Epithelial cell of proximal tubule (primary cell): ENCODE measurements at regions not wholly inside any gene's neighbourhood (a gene's known extent, or its start where the extent isn't known, plus 50 kb on each side); places are given as distances from the start of the nearest gene placed in this dataset.

Source experiments
- DNase-seq: peaks from one replicate; pipeline ENCODE4 v3.0.0-alpha.2; 2011; ENCODE audit warnings: low read depth
- H3K4me3 ChIP-seq: 2 replicates; pipeline ENCODE4 v1.5.1; 2011; ENCODE audit warnings: low read depth, mild to moderate bottlenecking, low read length
- CTCF ChIP-seq: conservative IDR thresholded peaks from 2 replicates; pipeline ENCODE4 v1.5.1; 2012; ENCODE audit warnings: low read depth, mild to moderate bottlenecking, low read length

GRCh38 chr15:29622637-29623036 lies 199.6 kb downstream of the TJP1 start:
- no peak overlapping the region for H3K4me3 ChIP-seq
- no peak for DNase-seq
- TF ChIP-seq CTCF: no peak

GRCh38 chr15:29621616-29622015 lies 200.7 kb downstream of the TJP1 start:
- no peak for TF ChIP-seq CTCF
- DNase-seq: no peak
- H3K4me3 ChIP-seq: no peak overlapping the region

GRCh38 chr15:29618586-29618985 lies 203.7 kb downstream of the TJP1 start:
- DNase-seq: no peak
- TF ChIP-seq CTCF: no peak
- H3K4me3 ChIP-seq: no peak overlapping the region

GRCh38 chr15:29616512-29616911 lies 205.8 kb downstream of the TJP1 start:
- TF ChIP-seq CTCF: no peak
- DNase-seq: no peak
- no peak overlapping the region for H3K4me3 ChIP-seq

- no peak for TF ChIP-seq CTCF
- no peak for DNase-seq
- H3K4me3 ChIP-seq: no peak overlapping the region
Measured at GRCh38 chr15:29615791-29616190, 206.5 kb downstream of the TJP1 start.

GRCh38 chr15:29613951-29614382 lies 208.3 kb downstream of the TJP1 start:
- no peak overlapping the region for H3K4me3 ChIP-seq
- no peak for DNase-seq
- no peak for TF ChIP-seq CTCF

GRCh38 chr15:29612701-29613100 lies 209.6 kb downstream of the TJP1 start:
- H3K4me3 ChIP-seq: no peak overlapping the region
- no peak for TF ChIP-seq CTCF
- no peak for DNase-seq
